Hematopoietic multipotent progenitor cell treated with erythropoietin and hydrocortisone succinate and interleukin-3 and kit ligand, for 6 days (in vitro differentiated cells): ENCODE measurements at regions not wholly inside any gene's neighbourhood (a gene's known extent, or its start where the extent isn't known, plus 50 kb on each side); places are given as distances from the start of the nearest gene placed in this dataset.

ENCODE experiments used
- DNase-seq: peaks from one replicate; pipeline ENCODE4 v3.0.0-alpha.2; 2015

- DNase-seq: no peak
Observed at GRCh38 chr13:99125326-99125915, 75.2 kb upstream of the UBAC2 start.

GRCh38 chr13:99126821-99127220 lies 73.8 kb upstream of the UBAC2 start:
- no peak for DNase-seq

- DNase-seq: no peak
Observed at GRCh38 chr13:99129050-99129449, 71.6 kb upstream of the UBAC2 start.

- DNase-seq: no peak
Observed at GRCh38 chr13:99129951-99130350, 70.7 kb upstream of the UBAC2 start.

DNA sequence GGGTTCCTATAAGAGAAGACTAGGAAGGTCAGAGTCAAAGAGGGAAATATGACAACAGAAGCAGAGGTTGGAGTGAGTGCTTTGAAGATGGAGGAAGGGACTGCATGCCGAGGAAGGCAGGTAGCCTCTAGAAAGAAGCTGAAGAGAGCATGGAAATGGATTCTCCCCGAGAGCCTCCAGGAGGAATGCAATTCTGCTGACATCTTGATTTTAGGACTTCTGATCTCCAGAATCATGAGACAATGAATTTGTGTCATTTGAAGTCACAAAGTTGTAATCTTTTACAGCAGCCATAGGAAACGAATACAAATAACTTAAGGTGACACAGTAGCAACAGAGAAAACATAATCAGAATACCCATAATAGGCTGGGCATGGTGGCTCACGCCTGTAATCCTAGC lies 69.2 kb upstream of the UBAC2 start:
- DNase-seq: no peak

GRCh38 chr13:99132295-99132835 lies 68.3 kb upstream of the UBAC2 start:
- no peak for DNase-seq

- no peak for DNase-seq
Observed at GRCh38 chr13:99133230-99133629, 67.4 kb upstream of the UBAC2 start.

DNA sequence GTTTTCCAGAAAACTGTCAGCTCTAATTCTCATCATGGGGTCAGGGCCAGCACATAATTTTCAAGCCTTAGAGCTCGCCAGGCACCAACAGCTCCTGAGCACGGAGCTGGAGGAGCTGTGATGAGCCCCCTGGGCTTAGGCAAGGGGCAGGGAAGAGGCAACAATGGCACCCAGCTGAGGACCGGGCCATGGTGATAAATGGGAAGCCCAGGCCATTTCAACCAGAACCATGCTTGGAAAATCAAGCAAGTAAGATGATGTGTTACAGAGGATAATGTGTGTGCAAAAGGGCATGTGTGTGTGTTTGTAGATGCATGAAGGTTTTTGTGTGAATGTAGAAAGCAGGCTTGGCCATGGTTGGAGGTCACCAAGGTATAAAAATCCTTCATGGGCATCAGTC lies 66.8 kb upstream of the UBAC2 start:
- no peak for DNase-seq

DNA sequence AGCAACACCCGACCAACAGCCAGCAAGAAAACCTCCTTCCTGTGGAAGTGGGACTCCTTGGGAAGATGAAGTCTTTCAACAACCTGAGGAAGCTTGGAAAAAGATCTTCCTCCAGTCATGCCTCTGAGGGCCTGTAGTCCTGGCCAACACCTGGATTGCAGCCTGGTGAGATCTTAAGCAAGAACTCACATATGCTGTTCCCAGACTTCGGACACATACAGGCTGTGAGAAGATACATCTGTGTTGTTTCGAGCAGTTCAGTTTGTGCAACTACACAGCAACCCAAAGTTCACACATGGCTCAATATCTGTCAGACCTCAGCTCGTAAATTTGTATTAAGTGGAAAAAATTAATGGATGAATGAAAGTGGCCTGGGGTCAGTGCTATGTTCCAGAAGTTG lies 65.1 kb upstream of the UBAC2 start:
- DNase-seq: no peak

DNA sequence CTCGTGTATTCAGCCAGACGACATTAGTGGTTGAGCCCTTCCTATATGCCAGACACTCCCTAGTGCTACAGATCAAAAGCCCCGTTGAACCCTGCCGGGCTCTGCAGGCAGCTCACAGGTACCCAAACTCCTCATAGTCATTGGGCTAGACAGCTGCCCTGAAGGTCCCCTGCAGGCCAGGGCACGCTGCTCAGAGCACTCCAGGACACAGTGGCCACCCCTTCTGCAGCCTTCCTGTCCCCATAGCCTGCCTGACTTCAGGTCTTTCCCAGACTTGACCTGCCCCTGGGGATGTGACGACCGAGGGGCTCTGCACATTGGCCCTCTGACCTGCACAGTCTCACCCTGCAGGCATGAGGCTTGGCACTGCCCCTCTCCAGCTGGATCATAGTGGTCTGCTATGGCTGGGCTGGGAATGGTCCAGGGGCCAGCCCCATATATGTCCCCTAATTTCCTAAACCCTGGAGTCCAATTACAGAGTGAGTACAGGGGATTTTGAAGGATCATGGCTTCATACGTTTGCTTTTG lies 64.2 kb upstream of the UBAC2 start:
- DNase-seq: no peak

- no peak for DNase-seq
Observed at GRCh38 chr13:99140831-99141230, 59.8 kb upstream of the UBAC2 start.

DNA sequence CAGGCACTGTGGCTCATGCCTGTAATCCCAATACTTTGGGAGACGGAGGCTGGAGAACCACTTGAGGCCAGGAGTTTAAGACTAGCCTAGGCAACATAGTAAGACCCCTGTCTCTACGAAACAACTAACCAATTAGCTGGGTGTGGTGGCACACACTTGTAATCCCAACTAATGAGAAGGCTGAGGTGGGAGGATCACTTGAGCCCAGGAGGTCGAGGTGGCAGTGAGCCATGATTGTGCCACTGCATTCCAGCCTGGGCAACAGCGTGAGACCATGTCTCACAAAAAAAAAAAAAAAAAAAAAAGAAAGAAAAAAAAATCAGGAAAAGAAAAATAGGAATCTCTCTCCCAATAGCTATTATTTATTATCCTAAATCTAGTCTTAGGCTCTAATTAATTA lies 56.8 kb upstream of the UBAC2 start:
- DNase-seq: no peak

GRCh38 chr13:99144306-99144705 lies 56.3 kb upstream of the UBAC2 start:
- DNase-seq: peak; percentile 47

DNA sequence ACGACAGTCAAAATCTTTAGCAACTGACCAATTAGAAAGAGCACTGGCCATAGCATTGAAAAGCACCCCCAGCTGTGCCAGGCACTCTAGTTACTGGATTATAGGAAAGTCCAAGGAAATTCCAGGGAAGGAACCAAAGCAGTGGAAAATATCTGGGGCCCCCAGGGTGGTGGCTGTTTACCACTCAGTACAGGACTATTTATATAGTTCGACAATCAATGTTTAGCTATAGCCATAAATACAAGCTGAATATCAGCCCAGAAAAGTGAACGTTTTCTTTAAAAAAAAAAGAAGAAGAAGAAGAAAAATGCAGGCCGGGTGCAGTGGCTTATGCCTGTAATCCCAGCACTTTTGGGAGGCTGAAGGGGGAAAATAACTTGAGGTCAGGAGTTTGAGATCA lies 55.2 kb upstream of the UBAC2 start:
- no peak for DNase-seq

GRCh38 chr13:99150575-99151361 lies 49.9 kb upstream of the UBAC2 start:
- no peak for DNase-seq
